ENCODE measurements at regions not wholly inside any gene's neighbourhood (a gene's known extent, or its start where the extent isn't known, plus 50 kb on each side); places are given as distances from the start of the nearest gene placed in this dataset.

DNA sequence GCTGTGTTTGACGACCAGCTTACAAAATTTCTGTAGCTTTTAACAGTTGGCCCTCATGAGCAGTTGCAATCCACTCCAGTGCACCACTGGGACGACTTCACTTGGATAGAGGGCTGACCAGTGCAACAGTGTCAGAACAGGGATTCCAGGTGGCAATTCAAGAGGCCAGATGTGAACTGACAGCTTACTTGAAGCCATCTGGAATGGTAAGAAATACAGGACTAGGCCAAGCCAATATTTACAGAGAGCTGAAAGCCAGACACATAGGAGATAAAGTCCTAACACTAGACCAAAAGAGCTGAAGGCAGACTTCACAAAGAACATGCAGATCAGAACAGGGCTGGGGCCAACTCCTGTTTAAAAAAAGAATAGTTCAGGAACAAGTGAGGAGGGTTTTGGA is 93.5 kb upstream of the NFIA start:
- ChIA-PET POLR2A (no interaction called here), CTCF (interaction anchor here (1.4 kb wide), 1 partner anchor 61 kb away, joined by 4 read pairs; no protein-coding TSS in a partner anchor)

DNA sequence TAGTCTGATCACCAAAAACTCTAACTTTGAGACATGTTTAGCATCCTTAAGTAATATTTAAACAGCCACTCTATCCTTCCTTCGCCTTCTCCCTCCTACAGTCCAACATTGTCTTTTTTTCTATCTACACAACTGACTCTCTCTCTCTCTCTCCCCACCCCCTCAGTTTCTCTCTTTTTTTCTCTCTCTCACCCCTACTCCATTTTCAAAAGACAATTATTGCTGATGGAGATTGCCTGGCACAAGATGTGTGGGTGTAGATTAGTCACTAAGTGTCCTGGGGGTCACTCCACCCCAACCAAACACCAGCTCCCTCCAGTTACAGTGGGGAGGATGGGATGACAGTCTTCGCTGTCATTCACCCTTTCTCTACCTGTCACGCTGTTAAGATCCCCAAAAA is 94.5 kb upstream of the NFIA start:
- ChIA-PET POLR2A (no interaction called here), CTCF (interaction anchor here (0.7 kb wide), 2 partner anchors 24 to 31 kb away, joined by 4 to 5 read pairs; no protein-coding TSS in a partner anchor)

- CTCF ChIA-PET = no interaction called here
- POLR2A ChIA-PET = no interaction called here
Observed at GRCh38 chr1:60984062-60984799, 98.1 kb upstream of the NFIA start.

DNA sequence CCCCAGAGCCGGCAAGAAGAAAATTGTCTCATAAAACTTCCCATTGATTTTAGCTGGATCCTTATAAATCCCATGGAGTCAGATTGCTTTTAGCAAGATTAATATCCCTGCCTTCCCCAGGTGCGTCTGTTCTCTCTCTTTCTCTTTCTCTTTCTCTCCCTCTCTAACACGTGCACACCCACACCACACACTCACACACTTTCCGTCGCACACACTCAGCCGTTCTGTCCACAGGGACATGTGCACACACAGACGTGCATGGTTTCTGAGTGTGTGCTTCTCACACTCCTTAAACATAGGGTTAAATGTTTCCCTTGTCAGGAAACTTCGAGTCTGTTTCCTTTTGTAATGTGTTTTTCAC is 98.7 kb upstream of the NFIA start:
- ChIA-PET POLR2A (no interaction called here), CTCF (no interaction called here)

DNA sequence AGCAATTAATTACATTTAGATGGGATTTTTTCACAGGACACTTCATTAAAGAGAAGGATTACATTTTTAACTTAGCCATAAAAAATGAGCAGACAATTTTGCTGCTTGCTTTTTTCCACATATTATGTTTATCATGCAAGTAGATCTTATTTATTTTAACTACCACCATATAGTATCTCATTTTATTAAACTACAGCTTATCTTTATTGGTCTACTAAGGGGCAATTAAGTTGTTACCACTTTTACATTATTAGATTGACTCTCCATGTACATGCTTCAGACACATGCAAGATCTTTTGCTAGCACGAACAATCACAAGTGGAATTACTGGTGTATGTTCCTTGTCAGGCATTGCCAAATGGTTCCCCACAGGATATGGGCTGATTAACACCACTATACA is 99.8 kb upstream of the NFIA start:
- POLR2A ChIA-PET = no interaction called here
- CTCF ChIA-PET = no interaction called here

DNA sequence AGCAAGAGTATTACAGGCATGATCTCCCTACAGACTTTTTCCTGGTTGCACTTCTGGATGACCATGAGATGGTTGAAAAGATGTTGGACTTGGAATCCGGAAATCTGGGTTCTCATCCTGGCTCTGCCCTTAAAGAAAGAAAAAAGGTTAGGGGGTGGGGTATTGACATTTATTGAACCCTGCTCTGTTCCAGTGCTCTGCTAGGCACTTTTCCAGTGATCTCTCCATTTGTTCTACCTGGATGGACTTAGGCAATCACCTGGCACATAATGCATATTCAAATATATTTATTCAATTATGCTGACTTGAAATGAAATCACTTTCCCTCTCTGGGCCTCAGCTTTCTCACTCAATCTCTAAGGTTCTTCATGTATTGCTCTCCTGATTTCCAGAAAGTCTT is 101.0 kb upstream of the NFIA start:
- ChIA-PET CTCF (interaction anchor here (0.6 kb wide), 1 partner anchor 48 kb away, joined by 3 read pairs; no protein-coding TSS in a partner anchor), POLR2A (no interaction called here)

DNA sequence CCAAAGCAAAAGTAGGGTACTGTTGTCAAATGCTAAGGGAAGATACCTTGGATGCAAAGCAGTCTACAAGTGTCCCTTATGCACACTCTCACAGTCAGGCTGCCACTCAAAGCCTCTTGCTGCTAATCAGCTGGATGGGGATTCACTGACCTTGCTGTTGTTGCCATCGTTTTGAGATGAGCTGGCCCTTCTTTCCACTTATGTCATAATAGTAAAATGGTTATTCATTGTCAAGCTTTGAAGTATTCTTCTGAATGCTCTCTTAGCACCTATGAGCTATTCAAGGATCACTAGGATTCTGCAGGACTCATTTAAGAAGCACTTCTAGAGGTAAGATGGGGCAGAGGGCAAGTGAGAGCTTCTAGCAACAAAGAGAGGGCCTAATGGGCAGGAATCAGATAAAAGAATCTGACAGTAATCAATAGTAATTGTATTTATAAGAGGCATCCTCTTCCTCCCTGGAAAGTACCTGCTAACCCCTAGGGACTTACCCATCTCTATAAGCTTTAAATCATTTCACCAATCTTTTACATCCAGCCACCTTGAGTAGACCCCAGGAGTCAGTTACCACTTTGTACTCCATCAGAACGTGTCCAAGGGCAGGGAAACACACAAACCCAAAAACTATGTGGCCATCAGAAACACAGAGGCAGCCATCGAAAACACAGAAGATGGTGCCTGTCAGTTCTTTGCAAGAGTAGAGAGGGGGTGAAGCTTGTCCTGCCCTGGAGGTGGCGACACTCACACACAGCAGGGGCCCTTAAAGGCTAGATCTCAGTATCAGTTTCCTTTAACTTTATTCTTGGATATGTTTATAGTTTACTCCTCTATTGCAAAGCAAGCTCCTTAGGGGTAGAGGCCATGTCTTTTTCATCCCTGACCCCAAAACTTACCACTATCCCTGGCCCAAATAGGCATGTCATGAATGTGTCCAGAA is 103.7 kb upstream of the NFIA start:
- CTCF ChIA-PET = interaction anchor here (0.5 to 3.1 kb wide), 12 partner anchors 14 to 804 kb away, joined by 3 to 11 read pairs (median 4); no protein-coding TSS in a partner anchor
- POLR2A ChIA-PET = interaction anchor here (1.0 to 1.1 kb wide), 2 partner anchors 75 to 99 kb away, joined by 3 read pairs; no protein-coding TSS in a partner anchor

GRCh38 chr1:60977661-60978060 is 104.7 kb upstream of the NFIA start:
- CTCF ChIA-PET = interaction anchor here (0.5 to 3.1 kb wide), 3 partner anchors 65 to 805 kb away, joined by 3 to 11 read pairs (median 5); no protein-coding TSS in a partner anchor
- POLR2A ChIA-PET = no interaction called here

- CTCF ChIA-PET = interaction anchor here (0.7 kb wide), 1 partner anchor 614 kb away, joined by 3 read pairs; no protein-coding TSS in a partner anchor
Observed at GRCh38 chr1:60974524-60975372, 107.6 kb upstream of the NFIA start.

GRCh38 chr1:60973668-60974067 is 108.7 kb upstream of the NFIA start:
- ChIA-PET POLR2A (no interaction called here), CTCF (no interaction called here)

More at GRCh38 chr1:60974524-60975372, 107.6 kb upstream of the NFIA start:
- POLR2A ChIA-PET = no interaction called here

GRCh38 chr1:60972841-60973364 is 109.5 kb upstream of the NFIA start:
- POLR2A ChIA-PET = no interaction called here
- CTCF ChIA-PET = no interaction called here

DNA sequence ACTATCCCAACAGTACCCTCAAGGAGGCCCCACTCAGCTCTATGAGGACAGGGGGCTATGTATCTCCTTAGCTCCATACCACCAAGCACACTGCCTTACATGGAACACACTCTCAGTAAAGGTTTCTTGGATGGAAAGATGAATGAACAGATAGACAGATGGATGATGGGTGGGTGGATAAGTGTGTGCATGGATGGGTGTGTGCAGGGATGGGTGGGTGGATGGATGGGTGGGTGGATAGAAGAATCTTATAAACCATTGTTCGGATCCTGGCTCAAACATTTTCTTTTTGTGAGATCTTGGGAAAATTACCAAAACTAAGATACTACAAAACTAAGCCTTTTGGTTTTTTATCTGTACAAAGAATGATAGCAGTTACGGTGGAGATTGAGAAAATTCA is 111.0 kb upstream of the NFIA start:
- ChIA-PET POLR2A (no interaction called here), CTCF (no interaction called here)

GRCh38 chr1:60969971-60970509 is 112.3 kb upstream of the NFIA start:
- CTCF ChIA-PET = interaction anchor here (1.0 kb wide), 1 partner anchor 884 kb away, joined by 3 read pairs; no protein-coding TSS in a partner anchor
- POLR2A ChIA-PET = no interaction called here

GRCh38 chr1:60965280-60965854 is 117.0 kb upstream of the NFIA start:
- ChIA-PET POLR2A (no interaction called here), CTCF (no interaction called here)

DNA sequence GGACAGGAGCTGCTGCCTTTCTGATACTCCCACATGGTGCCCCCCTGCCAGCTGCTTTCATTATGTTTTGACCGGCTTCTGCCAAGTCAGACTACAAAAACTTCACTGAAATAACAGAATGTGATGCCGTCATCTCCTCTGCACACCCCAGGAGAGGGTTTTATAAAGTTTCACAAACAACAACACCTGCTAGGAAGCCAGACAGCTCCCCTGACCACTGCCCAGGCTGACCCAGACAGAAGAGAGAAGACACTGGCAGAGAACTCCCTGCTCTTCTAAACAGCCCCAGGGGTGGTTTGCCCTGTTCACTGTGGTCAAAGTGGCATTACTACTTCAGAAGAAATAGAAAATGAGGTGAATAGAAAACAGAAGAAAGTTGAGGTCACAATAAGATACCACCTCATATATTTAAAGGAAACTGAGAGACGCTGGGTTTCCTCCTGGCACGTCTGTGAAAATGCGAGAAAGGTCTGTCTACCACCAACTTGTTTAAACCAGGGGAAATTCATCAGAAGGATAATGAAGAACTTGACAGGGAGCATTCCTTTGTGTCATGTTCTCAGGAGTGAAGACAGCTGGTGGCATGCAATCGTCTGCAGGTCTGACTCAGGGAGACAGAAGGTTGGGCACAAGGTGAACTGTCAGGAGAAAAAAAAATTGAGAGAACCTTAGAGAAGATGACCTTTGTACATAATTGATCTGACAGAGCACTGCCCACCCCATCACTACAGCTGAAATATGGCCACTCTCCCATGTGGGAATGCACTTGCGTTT is 119.0 kb upstream of the NFIA start:
- ChIA-PET CTCF (interaction anchor here (0.6 kb wide), 1 partner anchor 25 kb away, joined by 5 read pairs; no protein-coding TSS in a partner anchor), POLR2A (interaction anchor here (0.6 kb wide), 1 partner anchor 18 kb away, joined by 5 read pairs; no protein-coding TSS in a partner anchor)

GRCh38 chr1:60960891-60961461 is 121.4 kb upstream of the NFIA start:
- POLR2A ChIA-PET = no interaction called here

GRCh38 chr1:60959701-60960100 is 122.7 kb upstream of the NFIA start:
- ChIA-PET POLR2A (no interaction called here), CTCF (interaction anchor here (2.1 kb wide), 1 partner anchor 19 kb away, joined by 7 read pairs; no protein-coding TSS in a partner anchor)

More at GRCh38 chr1:60960891-60961461, 121.4 kb upstream of the NFIA start:
- CTCF ChIA-PET = interaction anchor here (2.1 kb wide), 1 partner anchor 18 kb away, joined by 7 read pairs; no protein-coding TSS in a partner anchor
